ENCODE measurements at regions not wholly inside any gene's neighbourhood (a gene's known extent, or its start where the extent isn't known, plus 50 kb on each side); places are given as distances from the start of the nearest gene placed in this dataset.

- no peak for DNase-seq (ENCODE audit: low spot score)
Measured at GRCh38 chr10:58996866-58997265, 179.6 kb upstream of the PHYHIPL start.

GRCh38 chr10:58998924-58999713, 177.3 kb upstream of the PHYHIPL start:
- no peak for DNase-seq (ENCODE audit: low spot score)

DNA sequence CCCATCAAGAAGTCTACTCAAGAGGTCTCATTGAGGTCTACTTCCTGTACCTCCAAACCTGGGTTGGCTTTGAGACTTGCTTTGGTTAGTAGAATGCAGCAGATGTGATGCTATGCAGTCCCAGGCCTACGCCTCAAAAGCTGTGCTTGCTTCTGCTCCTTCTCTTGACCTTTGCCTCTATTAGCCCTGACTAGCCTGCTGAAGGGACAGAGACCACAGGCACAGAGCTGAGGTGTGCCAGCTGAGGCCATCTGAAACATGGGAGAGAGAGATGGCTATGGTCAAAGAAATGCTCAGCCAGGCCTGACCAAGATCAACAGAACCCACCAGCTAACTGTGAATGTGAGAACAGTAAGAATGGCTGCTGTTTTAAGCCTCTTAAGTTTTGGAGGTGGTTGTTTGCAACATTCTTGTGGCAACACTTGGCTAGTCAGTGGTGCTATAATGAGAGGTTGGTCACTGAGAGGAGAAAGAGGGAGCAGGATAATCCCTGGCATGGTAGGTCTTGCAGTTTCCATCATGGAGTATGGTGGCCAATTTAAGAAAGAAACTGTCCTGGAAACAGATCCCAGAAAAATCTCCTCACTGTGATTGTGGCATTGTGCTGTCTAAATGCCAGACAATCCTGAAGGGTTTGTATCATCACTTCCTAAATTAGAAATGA, 176.1 kb upstream of the PHYHIPL start:
- DNase-seq (ENCODE audit: low spot score) = no peak

GRCh38 chr10:59002011-59002410, 174.4 kb upstream of the PHYHIPL start:
- no peak for DNase-seq (ENCODE audit: low spot score)

GRCh38 chr10:59003203-59003602, 173.2 kb upstream of the PHYHIPL start:
- DNase-seq (ENCODE audit: low spot score) = no peak

DNA sequence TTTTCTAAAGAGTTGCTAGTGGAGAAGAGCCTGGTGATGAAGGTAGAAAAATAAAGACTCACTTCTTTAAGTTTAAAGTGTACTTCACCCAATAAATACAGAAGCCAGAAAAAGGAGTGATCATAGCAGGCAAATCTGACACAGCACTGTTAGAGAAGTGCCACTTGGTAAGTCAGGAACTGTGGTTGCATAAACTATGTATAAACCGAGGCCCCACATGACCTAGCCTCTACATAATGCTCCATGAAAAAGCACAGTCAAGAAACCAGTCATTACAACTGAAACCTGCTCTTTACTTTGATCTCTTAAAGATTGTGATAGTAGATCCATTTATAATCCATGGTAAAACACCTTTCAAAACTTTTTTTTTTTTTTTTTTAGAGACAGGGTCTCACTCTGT, 172.1 kb upstream of the PHYHIPL start:
- DNase-seq (ENCODE audit: low spot score) = no peak

DNA sequence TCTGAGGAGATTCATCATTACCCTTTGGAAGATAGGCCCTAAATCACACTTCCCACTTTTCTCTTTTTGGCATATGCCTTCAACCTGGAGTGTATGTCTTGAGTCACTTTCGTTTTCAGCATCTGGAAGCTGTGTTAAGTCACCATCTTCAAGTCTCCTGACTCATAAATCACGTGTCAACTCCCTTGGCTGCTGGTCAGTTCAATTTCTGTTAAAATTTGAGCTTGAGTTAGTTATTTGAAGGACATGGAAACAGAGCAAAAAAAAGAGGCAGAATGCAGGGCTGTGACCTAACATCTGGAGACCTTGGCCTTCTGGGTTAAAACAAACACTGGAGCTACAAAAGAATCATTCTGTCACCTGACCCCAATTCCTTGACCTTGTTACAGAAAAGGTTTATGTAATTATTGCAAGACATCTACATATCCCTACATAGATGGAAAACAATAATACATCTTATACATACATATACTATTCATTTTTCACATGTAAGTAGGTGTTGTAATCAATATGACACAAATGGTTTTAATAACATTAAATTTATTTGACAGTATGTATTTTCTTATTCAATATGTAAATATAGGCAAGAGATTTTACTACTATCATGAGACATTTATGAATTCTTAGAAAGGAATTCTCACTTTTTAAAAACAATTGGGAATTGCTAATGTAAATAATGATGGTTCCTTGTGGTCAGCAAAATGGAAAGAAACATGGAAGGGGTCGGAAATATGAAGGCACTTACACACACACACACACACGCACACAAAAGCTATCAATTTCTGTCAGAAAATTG, 169.7 kb upstream of the PHYHIPL start:
- DNase-seq (ENCODE audit: low spot score) = no peak

DNA sequence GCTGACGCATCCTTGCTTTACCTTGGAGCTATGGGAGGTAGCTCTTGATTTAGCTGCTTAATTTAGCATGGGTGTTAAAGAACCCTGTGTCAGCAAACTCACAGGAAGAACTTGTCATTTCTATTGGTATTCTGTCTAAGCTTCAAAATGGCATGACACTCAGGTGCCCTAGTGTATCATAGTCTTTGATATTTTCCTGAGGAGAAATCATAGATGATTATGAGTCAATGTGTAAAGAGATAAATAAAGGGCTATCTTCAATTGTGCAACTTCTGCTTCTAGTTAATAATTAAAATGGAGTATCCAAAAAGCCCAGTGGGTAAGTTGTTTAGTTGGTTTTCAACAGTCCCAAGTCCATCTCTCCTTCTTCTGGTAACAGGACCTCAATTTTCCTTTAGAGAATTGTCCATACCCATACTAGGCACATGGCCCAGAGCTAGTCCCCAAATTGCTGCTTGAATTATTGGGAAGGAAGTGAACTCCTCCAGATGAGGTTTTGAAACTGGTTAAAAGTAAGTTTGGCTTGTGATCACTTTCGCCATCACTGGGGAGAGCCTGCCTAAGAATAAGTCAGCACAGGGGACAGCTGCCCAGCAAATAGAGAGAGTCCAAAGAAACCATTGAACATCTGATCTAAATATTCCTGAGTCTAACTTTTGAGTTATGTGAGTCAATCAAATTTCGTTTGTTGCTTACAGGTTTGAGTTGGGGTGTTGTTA, 169.0 kb upstream of the PHYHIPL start:
- no peak for DNase-seq (ENCODE audit: low spot score)

DNA sequence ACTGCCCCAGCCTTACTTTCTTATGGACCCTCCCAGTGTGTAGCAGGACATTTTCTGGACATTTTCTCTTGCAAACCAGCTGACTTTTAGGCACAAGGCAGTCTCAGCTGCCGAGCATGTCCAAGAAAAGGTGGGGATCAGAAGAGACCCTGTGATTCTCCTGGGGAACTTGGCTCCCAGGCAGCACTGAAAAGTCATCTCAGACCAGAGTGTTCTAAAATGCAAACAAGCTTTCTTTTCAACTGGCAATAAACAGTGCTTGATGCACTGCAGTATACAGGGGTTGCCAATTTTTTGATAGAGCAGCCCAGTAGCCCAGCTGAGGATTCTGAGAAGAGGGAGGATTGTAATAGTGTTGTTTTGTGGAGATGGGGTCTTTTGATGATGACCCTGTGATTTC, 168.0 kb upstream of the PHYHIPL start:
- no peak for DNase-seq (ENCODE audit: low spot score)

GRCh38 chr10:59011972-59012632, 164.3 kb upstream of the PHYHIPL start:
- DNase-seq (ENCODE audit: low spot score) = no peak

DNA sequence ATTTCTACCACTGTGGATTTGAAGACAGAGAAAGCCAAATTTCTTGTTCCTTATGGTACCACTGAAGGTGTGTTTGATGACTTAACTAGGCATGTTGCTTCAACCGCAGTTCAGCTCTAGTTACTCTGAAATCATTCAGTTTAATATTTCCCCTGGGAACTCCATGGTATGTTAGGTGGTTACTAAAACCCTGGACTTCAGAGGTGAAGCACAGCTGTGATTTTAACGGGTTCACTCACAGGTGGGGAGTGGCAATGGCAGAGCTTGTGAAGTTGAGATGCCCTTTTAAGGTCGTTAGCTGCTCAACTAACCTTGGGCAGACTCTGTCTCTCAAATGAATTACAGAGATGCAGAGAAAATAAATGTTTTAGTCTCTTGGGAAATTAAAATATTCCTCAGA, 163.6 kb upstream of the PHYHIPL start:
- DNase-seq (ENCODE audit: low spot score) = no peak

- DNase-seq (ENCODE audit: low spot score) = no peak
Measured at GRCh38 chr10:59016043-59016442, 160.4 kb upstream of the PHYHIPL start.

GRCh38 chr10:59018977-59019376, 157.5 kb upstream of the PHYHIPL start:
- no peak for DNase-seq (ENCODE audit: low spot score)

DNA sequence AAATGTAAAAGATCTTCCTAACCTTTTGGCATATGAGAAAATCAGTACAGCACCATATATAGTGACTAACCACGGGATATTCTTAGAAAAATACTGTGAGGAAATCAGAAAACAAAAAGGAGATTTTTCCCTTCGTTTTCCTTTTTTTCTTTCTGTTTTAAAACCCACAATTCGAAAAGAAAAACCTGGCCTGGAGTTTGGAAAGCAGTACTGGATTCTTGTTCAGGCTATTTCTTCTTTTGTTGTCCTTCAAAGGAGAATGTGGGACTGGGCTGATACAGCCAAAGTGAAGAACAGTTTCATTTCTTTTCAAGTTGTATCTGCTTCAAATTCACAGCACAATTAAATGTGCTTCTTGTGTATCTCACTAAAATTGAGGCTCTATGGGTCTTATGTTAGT, 156.8 kb upstream of the PHYHIPL start:
- no peak for DNase-seq (ENCODE audit: low spot score)

- no peak for DNase-seq (ENCODE audit: low spot score)
Measured at GRCh38 chr10:59020502-59020901, 155.9 kb upstream of the PHYHIPL start.

DNA sequence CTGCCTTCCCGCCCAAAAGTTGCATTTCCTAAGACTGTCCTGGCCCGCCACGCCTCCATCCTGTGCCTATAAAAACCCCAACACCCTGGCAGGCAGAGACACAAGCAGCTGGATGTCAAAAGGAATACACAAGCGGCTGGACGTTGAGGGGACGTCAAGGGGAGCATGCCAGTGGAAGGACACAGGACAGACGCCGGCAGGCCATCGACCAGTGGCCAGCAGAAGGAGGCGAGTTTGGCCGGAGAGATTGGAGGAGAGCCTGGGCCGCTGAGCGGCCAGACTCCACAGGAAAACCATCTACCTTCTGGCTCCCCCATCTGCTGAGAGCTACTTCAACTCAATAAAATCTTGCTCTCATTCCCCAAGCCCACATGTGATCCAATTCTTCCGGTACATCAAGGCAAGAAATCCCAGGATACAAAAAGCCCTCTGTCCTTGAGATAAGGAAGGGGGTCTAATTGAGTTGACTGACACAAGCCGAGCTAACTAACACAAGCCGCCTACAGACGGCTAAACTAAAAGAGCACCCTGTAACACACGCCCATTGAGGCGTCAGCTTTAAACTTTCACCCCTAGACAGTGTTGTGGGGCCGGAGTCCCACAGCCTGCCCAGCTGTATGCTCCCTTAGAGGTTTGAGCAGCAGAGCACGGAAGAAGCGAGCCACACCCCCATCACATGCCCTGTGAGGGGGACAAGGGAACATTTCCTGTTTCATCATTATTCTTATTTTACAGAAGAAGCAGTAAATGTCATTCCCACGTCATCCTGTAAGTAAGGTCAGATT, 150.3 kb upstream of the PHYHIPL start:
- DNase-seq (ENCODE audit: low spot score) = no peak

GRCh38 chr10:59027975-59028655, 148.3 kb upstream of the PHYHIPL start:
- DNase-seq (ENCODE audit: low spot score) = no peak

DNA sequence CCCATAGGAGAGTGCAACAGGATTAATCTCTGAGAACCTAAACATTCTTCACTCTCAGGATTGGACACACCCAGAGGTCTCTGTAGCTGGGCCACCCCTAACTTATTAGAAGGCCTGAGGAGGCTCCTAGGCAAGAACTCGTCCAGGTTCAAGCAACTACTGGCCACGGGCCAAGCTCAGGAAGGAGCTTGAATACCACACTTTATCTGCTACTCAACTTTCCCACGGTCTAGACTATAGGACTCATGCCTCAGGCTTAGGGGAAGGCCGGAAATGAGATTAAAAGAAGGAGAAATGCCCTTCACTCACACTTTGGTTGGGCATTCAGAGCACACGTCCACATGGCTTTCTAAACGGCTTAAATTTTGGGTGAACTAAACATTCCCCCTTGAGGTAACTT, 142.8 kb upstream of the PHYHIPL start:
- DNase-seq (ENCODE audit: low spot score) = no peak

GRCh38 chr10:59036311-59037017, 140.0 kb upstream of the PHYHIPL start:
- no peak for DNase-seq (ENCODE audit: low spot score)

DNA sequence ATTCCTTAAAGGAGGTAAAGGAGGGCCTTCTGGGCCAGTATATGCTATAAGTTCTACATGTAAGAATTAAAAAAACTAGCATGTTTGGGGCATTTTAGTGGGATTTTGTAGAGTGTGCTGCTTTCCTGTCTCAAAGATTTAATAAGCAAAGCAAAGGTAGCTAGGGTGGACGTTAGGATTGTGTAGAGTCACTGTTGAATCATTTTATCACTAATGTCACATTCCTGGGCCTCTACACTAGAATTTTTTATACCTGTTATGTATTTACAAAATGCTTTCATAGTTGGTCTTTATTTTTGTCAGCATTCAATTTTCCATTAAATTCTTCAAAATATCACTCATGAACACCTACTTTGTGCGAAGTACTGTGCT, 139.4 kb upstream of the PHYHIPL start:
- no peak for DNase-seq (ENCODE audit: low spot score)

All from HuH-7 (cell line).